MG63 (cell line): ENCODE measurements at regions not wholly inside any gene's neighbourhood (a gene's known extent, or its start where the extent isn't known, plus 50 kb on each side); places are given as distances from the start of the nearest gene placed in this dataset.
"Not testable (repeated sequence)": the region's sequence is repeated elsewhere in the genome, so short reads cannot be mapped to it uniquely, and the experiment has no call there.

Experiments used
- DNase-seq: peaks from one replicate; pipeline ENCODE4 v3.0.0-alpha.2; 2020
- H3K27me3 ChIP-seq: fragments of 250-450 bp; sonication (Bioruptor Pico); 2 replicates; pipeline ENCODE4 v1.5.1; 2020; ENCODE audit warnings: mild to moderate bottlenecking, moderate library complexity
- H3K36me3 ChIP-seq: fragments of 250-450 bp; sonication (Bioruptor Pico); 2 replicates; pipeline ENCODE4 v1.5.1; 2020; ENCODE audit warnings: mild to moderate bottlenecking, moderate library complexity
- H3K4me3 ChIP-seq: fragments of 250-450 bp; sonication (Bioruptor Pico); 2 replicates; pipeline ENCODE4 v1.5.1; 2020; ENCODE audit warnings: mild to moderate bottlenecking, moderate library complexity
- H3K9me3 ChIP-seq: fragments of 250-450 bp; sonication (Bioruptor Pico); 2 replicates; pipeline ENCODE4 v1.5.1; 2020; ENCODE audit warnings: mild to moderate bottlenecking, moderate library complexity

- no peak for DNase-seq
- H3K27me3 ChIP-seq, result peaks cover 2% of the 10 kb centered on the region; the same call in 1 of the 2 replicates
- no peaks in the 10 kb centered on the region for H3K36me3 ChIP-seq
Observed at GRCh38 chr10:84018826-84019225, 120.5 kb upstream of the GHITM start.

GRCh38 chr10:84019854-84020458 is 119.4 kb upstream of the GHITM start:
- not testable (repeated sequence) for DNase-seq, H3K36me3 ChIP-seq, H3K9me3 ChIP-seq, H3K4me3 ChIP-seq, H3K27me3 ChIP-seq

More at GRCh38 chr10:84018826-84019225, 120.5 kb upstream of the GHITM start:
- Histone ChIP-seq H3K4me3 (no peak overlapping the region), H3K9me3 (no peaks in the 10 kb centered on the region)

DNA sequence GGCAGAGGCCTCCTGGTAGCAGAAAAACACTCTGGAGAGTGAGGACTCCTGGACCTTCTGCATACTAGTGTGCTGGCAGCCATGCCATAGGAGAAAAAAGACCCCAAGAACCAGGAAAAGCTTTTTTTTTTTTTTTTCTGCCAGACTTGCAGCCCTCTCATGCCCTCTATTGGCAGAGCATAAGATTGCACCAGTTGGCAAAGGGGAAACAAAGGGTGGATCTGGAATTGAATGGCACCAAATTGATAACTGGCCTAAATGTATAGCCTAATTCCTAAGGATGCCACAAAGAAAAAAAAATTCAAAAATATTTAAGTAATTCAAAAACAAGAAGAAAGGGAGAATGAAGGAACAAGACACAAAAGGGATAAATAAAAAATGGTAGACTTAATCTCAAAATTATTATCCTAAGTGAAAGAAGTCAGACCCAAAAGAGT is 112.5 kb upstream of the GHITM start:
- Histone ChIP-seq H3K4me3 (no peak overlapping the region), H3K9me3 (no peaks in the 10 kb centered on the region), H3K27me3 (no peaks in the 10 kb centered on the region), H3K36me3 (no peaks in the 10 kb centered on the region)
- DNase-seq, result peak; percentile 4

GRCh38 chr10:84029840-84030239 is 109.5 kb upstream of the GHITM start:
- DNase-seq, result no peak
- H3K4me3 ChIP-seq, result no peak overlapping the region
- H3K9me3 ChIP-seq, result no peaks in the 10 kb centered on the region
- H3K36me3 ChIP-seq, result no peaks in the 10 kb centered on the region
- no peaks in the 10 kb centered on the region for H3K27me3 ChIP-seq

GRCh38 chr10:84038035-84038434 is 101.3 kb upstream of the GHITM start:
- H3K27me3 ChIP-seq, result no peaks in the 10 kb centered on the region
- H3K9me3 ChIP-seq, result no peaks in the 10 kb centered on the region
- H3K4me3 ChIP-seq, result no peak overlapping the region
- DNase-seq, result peak; percentile 5
- H3K36me3 ChIP-seq, result no peaks in the 10 kb centered on the region

DNA sequence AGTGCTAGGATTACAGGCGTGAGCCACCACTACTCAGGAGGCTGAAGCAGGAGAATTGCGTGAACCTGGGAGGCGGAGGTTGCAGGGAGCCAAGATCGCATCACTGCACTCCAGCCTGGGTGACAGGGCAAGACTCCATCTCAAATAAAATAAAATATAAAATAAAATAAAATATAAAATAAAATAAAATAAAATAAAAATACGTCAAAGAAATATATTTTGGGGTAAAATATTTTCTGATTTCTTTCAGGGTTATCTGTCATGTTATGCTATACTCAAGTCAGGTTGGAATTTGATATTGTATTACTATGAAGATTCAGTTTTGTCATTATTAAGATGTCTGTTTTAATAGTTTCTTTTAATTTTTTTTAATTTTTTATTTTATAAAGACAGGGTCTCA is 99.4 kb upstream of the GHITM start:
- H3K27me3 ChIP-seq, result no peaks in the 10 kb centered on the region
- H3K36me3 ChIP-seq, result no peaks in the 10 kb centered on the region
- no peaks in the 10 kb centered on the region for H3K9me3 ChIP-seq
- H3K4me3 ChIP-seq, result no peak overlapping the region
- DNase-seq, result no peak

GRCh38 chr10:84047258-84048010 is 91.9 kb upstream of the GHITM start:
- no peaks in the 10 kb centered on the region for H3K36me3 ChIP-seq

DNA sequence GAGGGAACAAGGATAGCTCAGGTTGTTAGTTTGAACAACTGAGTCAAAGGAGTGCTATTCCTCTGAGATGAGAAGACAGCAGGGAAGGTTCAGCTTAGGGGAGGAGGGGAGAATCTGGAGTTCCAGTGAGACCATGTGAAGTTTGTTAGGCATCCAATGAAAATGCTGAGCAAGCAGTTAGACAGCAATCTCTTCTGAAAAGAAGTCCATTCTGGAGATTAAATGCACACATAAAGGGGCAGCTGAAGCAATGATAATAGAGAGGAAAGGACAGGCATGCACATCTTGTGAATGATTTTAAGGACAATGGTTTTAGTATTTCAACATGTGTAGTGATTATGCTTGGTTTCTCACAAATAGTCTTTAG is 89.7 kb upstream of the GHITM start:
- no peaks in the 10 kb centered on the region for H3K27me3 ChIP-seq
- DNase-seq, result no peak
- H3K9me3 ChIP-seq, result no peaks in the 10 kb centered on the region
- H3K36me3 ChIP-seq, result no peaks in the 10 kb centered on the region
- no peak overlapping the region for H3K4me3 ChIP-seq

More at GRCh38 chr10:84047258-84048010, 91.9 kb upstream of the GHITM start:
- Histone ChIP-seq H3K27me3 (no peaks in the 10 kb centered on the region), H3K9me3 (no peaks in the 10 kb centered on the region), H3K4me3 (no peak overlapping the region)
- no peak for DNase-seq

- Histone ChIP-seq H3K36me3 (no peaks in the 10 kb centered on the region), H3K9me3 (no peaks in the 10 kb centered on the region), H3K4me3 (no peak overlapping the region), H3K27me3 (no peaks in the 10 kb centered on the region; the same call in 1 of the 2 replicates)
- no peak for DNase-seq
Observed at GRCh38 chr10:84053626-84054025, 85.7 kb upstream of the GHITM start.

DNA sequence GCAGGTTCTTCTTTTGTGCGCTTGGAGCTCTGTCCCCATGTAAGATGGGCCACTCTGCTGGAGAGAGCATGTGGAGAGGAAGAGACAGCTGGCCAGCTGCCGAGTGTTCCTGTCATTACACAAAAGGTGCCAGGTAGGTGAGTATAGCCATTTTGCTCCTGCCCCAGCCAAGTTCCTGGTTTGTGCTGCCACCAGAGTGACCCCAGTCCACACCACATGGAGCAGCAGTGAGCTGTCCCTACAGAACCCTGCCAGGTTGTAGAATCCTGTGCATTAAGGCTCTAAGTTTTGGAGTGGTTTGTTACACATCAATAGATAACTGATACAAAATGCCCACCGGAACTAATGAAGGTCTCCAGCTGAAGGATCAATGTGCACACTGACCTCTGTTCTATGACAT is 84.6 kb upstream of the GHITM start:
- no peaks in the 10 kb centered on the region for H3K36me3 ChIP-seq
- H3K4me3 ChIP-seq, result no peak overlapping the region
- no peaks in the 10 kb centered on the region; the same call in 1 of the 2 replicates for H3K27me3 ChIP-seq
- DNase-seq, result no peak
- H3K9me3 ChIP-seq, result no peaks in the 10 kb centered on the region

DNA sequence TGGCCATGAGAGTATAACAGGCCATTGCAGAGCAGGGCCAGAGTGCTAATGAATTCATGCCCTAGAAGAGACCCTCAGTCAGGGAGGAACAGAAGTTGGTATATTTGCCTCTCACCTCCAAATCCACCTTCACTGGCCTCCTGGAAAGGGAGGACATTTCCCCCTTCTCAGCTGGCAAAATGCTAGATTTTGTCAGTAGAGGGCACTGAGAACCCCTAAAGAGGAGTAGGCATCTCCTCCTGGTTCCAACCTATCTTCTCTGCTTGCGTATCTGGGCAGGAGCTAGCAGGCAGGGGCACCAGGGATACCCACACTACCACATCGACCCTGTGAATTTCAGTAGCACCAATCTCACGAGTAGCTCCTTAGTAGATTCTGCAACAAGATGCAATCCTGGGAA is 79.8 kb upstream of the GHITM start:
- DNase-seq, result no peak
- Histone ChIP-seq H3K27me3 (no peaks in the 10 kb centered on the region; the same call in 1 of the 2 replicates), H3K9me3 (no peaks in the 10 kb centered on the region), H3K36me3 (no peaks in the 10 kb centered on the region), H3K4me3 (no peak overlapping the region)

DNA sequence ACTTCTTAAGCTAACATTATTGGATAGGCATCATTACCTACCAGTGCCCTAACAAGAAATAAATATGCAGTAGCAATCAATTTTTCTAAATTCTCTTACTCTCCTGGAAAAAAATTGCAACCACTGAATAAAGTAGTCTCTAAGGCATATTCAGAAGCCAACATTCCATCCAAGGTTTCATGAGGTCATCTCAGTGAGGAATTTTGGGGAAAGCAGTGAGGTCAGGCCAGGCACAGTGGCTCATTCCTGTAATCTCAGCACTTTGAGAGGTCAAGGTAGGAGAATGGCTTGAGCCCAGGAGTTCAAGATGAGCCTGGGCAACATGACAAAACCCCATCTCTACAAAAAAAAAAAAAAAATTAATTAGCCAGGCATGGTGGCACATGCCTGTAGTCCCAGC is 75.9 kb upstream of the GHITM start:
- Histone ChIP-seq H3K36me3 (no peaks in the 10 kb centered on the region), H3K9me3 (no peaks in the 10 kb centered on the region), H3K4me3 (no peak overlapping the region), H3K27me3 (no peaks in the 10 kb centered on the region)
- DNase-seq, result no peak

GRCh38 chr10:84065804-84066601 is 73.3 kb upstream of the GHITM start:
- Histone ChIP-seq H3K36me3 (no peaks in the 10 kb centered on the region), H3K9me3 (no peaks in the 10 kb centered on the region), H3K4me3 (no peak overlapping the region), H3K27me3 (no peaks in the 10 kb centered on the region)
- no peak for DNase-seq

DNA sequence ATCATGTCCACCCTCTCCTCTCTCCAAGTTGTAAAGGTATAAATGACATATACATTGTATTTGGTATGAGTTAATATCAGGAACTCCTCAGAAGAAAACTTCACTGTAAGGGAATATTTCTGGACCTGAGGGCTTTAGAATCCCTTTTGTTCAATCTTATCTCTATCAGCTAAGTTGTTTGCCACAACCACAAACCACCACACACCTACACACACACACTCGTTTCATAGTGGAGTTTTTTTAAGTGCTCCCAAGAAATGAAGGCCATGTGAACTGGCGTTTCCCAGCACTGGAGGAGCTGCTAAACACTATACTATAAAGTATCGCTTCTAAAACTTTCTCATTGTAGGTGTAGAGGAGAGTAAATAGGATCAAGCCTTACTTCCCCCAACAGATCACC is 64.8 kb upstream of the GHITM start:
- Histone ChIP-seq H3K36me3 (no peaks in the 10 kb centered on the region), H3K9me3 (no peaks in the 10 kb centered on the region), H3K4me3 (no peak overlapping the region), H3K27me3 (no peaks in the 10 kb centered on the region)
- DNase-seq, result no peak

GRCh38 chr10:84075226-84076046 is 63.9 kb upstream of the GHITM start:
- Histone ChIP-seq H3K27me3 (no peaks in the 10 kb centered on the region), H3K4me3 (no peak overlapping the region), H3K9me3 (no peaks in the 10 kb centered on the region), H3K36me3 (no peaks in the 10 kb centered on the region)
- peak; percentile 30 for DNase-seq

- Histone ChIP-seq H3K27me3 (no peaks in the 10 kb centered on the region), H3K4me3 (no peak overlapping the region), H3K9me3 (no peaks in the 10 kb centered on the region), H3K36me3 (no peaks in the 10 kb centered on the region)
- no peak for DNase-seq
Observed at GRCh38 chr10:84076047-84076388, 63.3 kb upstream of the GHITM start.
